DOHH2 (cell line): ENCODE measurements at regions not wholly inside any gene's neighbourhood (a gene's known extent, or its start where the extent isn't known, plus 50 kb on each side); places are given as distances from the start of the nearest gene placed in this dataset.

ENCODE experiments used
- EZH2phosphoT487 ChIP-seq: fragments of 200-600 bp; sonication (generic); IDR thresholded peaks from 2 replicates; pipeline ENCODE4 v1.6.1; 2017; ENCODE audit warnings: borderline replicate concordance, mild to moderate bottlenecking, antibody characterized with exemption, low read length, moderate library complexity, mixed read lengths
- TF ChIP-seq, protein P1 (sequence below): fragments of 200-600 bp; sonication (generic); IDR thresholded peaks from one replicate; pipeline ENCODE4 v1.5.1; 2014; ENCODE audit warnings: antibody characterized with exemption, mild to moderate bottlenecking, low read depth, low read length; ENCODE audit not compliant: poor library complexity, severe bottlenecking

- TF ChIP-seq, protein P1, sequence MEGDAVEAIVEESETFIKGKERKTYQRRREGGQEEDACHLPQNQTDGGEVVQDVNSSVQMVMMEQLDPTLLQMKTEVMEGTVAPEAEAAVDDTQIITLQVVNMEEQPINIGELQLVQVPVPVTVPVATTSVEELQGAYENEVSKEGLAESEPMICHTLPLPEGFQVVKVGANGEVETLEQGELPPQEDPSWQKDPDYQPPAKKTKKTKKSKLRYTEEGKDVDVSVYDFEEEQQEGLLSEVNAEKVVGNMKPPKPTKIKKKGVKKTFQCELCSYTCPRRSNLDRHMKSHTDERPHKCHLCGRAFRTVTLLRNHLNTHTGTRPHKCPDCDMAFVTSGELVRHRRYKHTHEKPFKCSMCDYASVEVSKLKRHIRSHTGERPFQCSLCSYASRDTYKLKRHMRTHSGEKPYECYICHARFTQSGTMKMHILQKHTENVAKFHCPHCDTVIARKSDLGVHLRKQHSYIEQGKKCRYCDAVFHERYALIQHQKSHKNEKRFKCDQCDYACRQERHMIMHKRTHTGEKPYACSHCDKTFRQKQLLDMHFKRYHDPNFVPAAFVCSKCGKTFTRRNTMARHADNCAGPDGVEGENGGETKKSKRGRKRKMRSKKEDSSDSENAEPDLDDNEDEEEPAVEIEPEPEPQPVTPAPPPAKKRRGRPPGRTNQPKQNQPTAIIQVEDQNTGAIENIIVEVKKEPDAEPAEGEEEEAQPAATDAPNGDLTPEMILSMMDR: no peak
- no peak for TF ChIP-seq EZH2phosphoT487
Measured at GRCh38 chr2:120874888-120875275, 139.2 kb downstream of the GLI2 start.
